Sigmoid colon (tissue), 4 donors: ENCODE measurements at regions not wholly inside any gene's neighbourhood (a gene's known extent, or its start where the extent isn't known, plus 50 kb on each side); places are given as distances from the start of the nearest gene placed in this dataset.

Experiments used
- EP300 ChIP-seq, 4 donors: sonication (generic); formaldehyde crosslinking; IDR thresholded peaks; one replicate each; pipeline ENCODE4 v1.6.1; 2017; ENCODE audit warnings: antibody characterized with exemption in 4 of 4
- POLR2A ChIP-seq, 2 donors: fragments of 450-650 bp; IDR thresholded peaks; one replicate each; pipeline ENCODE4 v1.6.1; 2016; ENCODE audit warnings: antibody characterized with exemption in 2 of 2, mild to moderate bottlenecking in 2 of 2, moderate library complexity in 2 of 2
- POLR2AphosphoS5 ChIP-seq, 4 donors: sonication (generic); formaldehyde crosslinking; IDR thresholded peaks; one replicate each; pipeline ENCODE4 v1.6.1; 2017; ENCODE audit warnings: antibody characterized with exemption in 4 of 4
- TF ChIP-seq, protein P1 (sequence below), 4 experiments: fragments of 450-650 bp in 3 of 4; fragments of 200-600 bp in 1 of 4; IDR thresholded peaks; one replicate each; pipeline ENCODE4 v1.5.1; 2016 to 2019; ENCODE audit warnings: antibody characterized with exemption in 4 of 4, mild to moderate bottlenecking in 3 of 4, moderate library complexity in 2 of 4

- TF ChIP-seq, protein P1, sequence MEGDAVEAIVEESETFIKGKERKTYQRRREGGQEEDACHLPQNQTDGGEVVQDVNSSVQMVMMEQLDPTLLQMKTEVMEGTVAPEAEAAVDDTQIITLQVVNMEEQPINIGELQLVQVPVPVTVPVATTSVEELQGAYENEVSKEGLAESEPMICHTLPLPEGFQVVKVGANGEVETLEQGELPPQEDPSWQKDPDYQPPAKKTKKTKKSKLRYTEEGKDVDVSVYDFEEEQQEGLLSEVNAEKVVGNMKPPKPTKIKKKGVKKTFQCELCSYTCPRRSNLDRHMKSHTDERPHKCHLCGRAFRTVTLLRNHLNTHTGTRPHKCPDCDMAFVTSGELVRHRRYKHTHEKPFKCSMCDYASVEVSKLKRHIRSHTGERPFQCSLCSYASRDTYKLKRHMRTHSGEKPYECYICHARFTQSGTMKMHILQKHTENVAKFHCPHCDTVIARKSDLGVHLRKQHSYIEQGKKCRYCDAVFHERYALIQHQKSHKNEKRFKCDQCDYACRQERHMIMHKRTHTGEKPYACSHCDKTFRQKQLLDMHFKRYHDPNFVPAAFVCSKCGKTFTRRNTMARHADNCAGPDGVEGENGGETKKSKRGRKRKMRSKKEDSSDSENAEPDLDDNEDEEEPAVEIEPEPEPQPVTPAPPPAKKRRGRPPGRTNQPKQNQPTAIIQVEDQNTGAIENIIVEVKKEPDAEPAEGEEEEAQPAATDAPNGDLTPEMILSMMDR (IDR thresholded peaks at IDR 0.05), result no peak
- TF ChIP-seq POLR2A (IDR thresholded peaks at IDR 0.05) (no peak), EP300 (IDR thresholded peaks at IDR 0.05) (no peak), POLR2AphosphoS5 (IDR thresholded peaks at IDR 0.05) (no peak)
Measured at GRCh38 chr4:110878956-110879355, 256.1 kb upstream of the PITX2 start.
